ENCODE measurements at regions not wholly inside any gene's neighbourhood (a gene's known extent, or its start where the extent isn't known, plus 50 kb on each side); places are given as distances from the start of the nearest gene placed in this dataset.

DNA sequence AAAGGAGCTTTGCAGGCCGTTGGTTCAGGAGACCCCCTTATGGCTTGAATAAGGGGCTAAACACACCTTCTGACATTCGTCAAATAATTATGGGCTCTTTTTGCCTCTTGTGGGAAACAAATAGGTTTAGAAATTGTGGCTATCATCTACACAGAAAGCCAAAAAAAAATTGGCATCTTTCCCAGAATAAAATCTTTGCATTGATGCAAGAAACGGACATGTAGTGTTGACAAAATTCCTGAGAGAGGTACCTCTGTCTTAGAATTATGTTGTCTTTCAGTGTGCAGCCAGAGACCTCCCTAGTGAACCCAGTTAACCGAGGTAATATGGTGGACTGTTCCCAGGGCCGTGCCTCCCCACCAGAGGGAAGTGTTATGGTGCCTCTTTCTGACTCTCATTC, 283.9 kb downstream of the SDHAF3 start:
- TF ChIP-seq, protein P1, sequence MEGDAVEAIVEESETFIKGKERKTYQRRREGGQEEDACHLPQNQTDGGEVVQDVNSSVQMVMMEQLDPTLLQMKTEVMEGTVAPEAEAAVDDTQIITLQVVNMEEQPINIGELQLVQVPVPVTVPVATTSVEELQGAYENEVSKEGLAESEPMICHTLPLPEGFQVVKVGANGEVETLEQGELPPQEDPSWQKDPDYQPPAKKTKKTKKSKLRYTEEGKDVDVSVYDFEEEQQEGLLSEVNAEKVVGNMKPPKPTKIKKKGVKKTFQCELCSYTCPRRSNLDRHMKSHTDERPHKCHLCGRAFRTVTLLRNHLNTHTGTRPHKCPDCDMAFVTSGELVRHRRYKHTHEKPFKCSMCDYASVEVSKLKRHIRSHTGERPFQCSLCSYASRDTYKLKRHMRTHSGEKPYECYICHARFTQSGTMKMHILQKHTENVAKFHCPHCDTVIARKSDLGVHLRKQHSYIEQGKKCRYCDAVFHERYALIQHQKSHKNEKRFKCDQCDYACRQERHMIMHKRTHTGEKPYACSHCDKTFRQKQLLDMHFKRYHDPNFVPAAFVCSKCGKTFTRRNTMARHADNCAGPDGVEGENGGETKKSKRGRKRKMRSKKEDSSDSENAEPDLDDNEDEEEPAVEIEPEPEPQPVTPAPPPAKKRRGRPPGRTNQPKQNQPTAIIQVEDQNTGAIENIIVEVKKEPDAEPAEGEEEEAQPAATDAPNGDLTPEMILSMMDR (IDR thresholded peaks at IDR 0.05), result no peak
- TF ChIP-seq POLR2A (IDR thresholded peaks at IDR 0.05), result no peak
